ENCODE measurements at regions not wholly inside any gene's neighbourhood (a gene's known extent, or its start where the extent isn't known, plus 50 kb on each side); places are given as distances from the start of the nearest gene placed in this dataset.

DNA sequence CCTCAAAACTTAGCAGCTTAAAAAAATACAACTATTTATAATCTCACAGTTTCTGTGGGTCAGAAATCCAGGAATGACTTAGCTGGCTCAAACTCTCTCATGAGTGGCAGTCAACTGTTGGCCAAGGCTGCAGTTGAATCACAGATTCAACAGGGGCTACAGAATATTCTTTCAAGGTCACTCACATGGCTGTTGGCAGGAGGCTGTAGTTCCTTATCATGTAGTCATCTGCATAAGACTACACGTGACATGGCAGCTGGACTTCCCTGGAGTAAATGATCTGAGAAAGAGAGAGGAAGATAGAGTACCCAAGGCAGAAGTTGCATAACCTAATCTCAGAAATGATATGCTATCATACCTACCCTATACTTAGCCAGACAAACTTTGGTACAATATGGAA is 75.2 kb upstream of the TSPAN2 start:
- H3K27ac ChIP-seq (ENCODE audit: low read depth, low read length, poor library complexity, severe bottlenecking) = no peak overlapping the region
- H3K4me2 ChIP-seq (ENCODE audit: low read length) = no peak overlapping the region
- no peaks in the 10 kb centered on the region for H4K20me1 ChIP-seq (ENCODE audit: insufficient read depth, low read length)
- no peaks in the 10 kb centered on the region for H3K36me3 ChIP-seq (ENCODE audit: insufficient read depth, low read length)
- H3K79me2 ChIP-seq (ENCODE audit: insufficient read depth, low read length) = no peaks in the 10 kb centered on the region
- no peak overlapping the region for H3K4me3 ChIP-seq (ENCODE audit: low read depth, low read length, poor library complexity, severe bottlenecking)
- H3K9ac ChIP-seq (ENCODE audit: low read length) = no peak overlapping the region
- no peaks in the 10 kb centered on the region for H3K9me2 ChIP-seq (ENCODE audit: low read depth, low read length)
- no peaks in the 10 kb centered on the region for H3K4me1 ChIP-seq (ENCODE audit: insufficient read depth, low read length, severe bottlenecking)
- no peak for TF ChIP-seq EZH2 (IDR thresholded peaks at IDR 0.05; ENCODE audit: borderline replicate concordance, low read length)
- TF ChIP-seq, protein P1, sequence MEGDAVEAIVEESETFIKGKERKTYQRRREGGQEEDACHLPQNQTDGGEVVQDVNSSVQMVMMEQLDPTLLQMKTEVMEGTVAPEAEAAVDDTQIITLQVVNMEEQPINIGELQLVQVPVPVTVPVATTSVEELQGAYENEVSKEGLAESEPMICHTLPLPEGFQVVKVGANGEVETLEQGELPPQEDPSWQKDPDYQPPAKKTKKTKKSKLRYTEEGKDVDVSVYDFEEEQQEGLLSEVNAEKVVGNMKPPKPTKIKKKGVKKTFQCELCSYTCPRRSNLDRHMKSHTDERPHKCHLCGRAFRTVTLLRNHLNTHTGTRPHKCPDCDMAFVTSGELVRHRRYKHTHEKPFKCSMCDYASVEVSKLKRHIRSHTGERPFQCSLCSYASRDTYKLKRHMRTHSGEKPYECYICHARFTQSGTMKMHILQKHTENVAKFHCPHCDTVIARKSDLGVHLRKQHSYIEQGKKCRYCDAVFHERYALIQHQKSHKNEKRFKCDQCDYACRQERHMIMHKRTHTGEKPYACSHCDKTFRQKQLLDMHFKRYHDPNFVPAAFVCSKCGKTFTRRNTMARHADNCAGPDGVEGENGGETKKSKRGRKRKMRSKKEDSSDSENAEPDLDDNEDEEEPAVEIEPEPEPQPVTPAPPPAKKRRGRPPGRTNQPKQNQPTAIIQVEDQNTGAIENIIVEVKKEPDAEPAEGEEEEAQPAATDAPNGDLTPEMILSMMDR (IDR thresholded peaks at IDR 0.05; ENCODE audit: low read length) = no peak
- no peaks in the 10 kb centered on the region for H3F3A ChIP-seq (ENCODE audit: insufficient read depth, low read length)
- no peak overlapping the region for H2AFZ ChIP-seq (ENCODE audit: low read length)
- H3K27me3 ChIP-seq (ENCODE audit: insufficient read depth, low read length) = no peaks in the 10 kb centered on the region
- no peaks in the 10 kb centered on the region for H3K9me3 ChIP-seq (ENCODE audit: low read length)

DNA sequence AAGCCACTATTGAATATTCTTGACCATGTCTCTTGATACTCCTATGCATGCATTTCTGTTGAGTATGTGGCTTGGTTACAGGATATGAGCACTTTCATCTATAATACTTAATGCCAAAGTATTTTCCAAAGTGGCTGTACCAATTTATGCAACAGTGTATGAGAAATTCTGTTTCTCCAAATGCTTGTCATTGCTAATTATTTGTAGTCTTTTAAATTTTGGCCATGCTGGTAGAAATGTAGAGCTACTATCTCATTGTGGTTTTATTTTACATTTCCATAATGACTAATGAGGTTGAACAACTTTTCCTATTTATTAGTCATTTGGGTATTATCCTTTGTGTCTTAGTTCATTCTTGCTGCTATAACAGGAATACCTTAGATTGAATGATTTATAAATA is 71.4 kb upstream of the TSPAN2 start:
- Histone ChIP-seq H3K27ac (ENCODE audit: low read depth, low read length, poor library complexity, severe bottlenecking) (no peak overlapping the region), H3K4me2 (ENCODE audit: low read length) (no peak overlapping the region), H3K9ac (ENCODE audit: low read length) (no peak overlapping the region), H2AFZ (ENCODE audit: low read length) (no peak overlapping the region), H3K36me3 (ENCODE audit: insufficient read depth, low read length) (no peaks in the 10 kb centered on the region), H3K9me2 (ENCODE audit: low read depth, low read length) (no peaks in the 10 kb centered on the region), H3K27me3 (ENCODE audit: insufficient read depth, low read length) (no peaks in the 10 kb centered on the region), H3F3A (ENCODE audit: insufficient read depth, low read length) (no peaks in the 10 kb centered on the region), H3K79me2 (ENCODE audit: insufficient read depth, low read length) (no peaks in the 10 kb centered on the region), H3K9me3 (ENCODE audit: low read length) (no peaks in the 10 kb centered on the region), H4K20me1 (ENCODE audit: insufficient read depth, low read length) (no peaks in the 10 kb centered on the region), H3K4me3 (ENCODE audit: low read depth, low read length, poor library complexity, severe bottlenecking) (no peak overlapping the region), H3K4me1 (ENCODE audit: insufficient read depth, low read length, severe bottlenecking) (no peaks in the 10 kb centered on the region)
- no peak for TF ChIP-seq EZH2 (IDR thresholded peaks at IDR 0.05; ENCODE audit: borderline replicate concordance, low read length)
- TF ChIP-seq, protein P1 (IDR thresholded peaks at IDR 0.05; ENCODE audit: low read length) = no peak

DNA sequence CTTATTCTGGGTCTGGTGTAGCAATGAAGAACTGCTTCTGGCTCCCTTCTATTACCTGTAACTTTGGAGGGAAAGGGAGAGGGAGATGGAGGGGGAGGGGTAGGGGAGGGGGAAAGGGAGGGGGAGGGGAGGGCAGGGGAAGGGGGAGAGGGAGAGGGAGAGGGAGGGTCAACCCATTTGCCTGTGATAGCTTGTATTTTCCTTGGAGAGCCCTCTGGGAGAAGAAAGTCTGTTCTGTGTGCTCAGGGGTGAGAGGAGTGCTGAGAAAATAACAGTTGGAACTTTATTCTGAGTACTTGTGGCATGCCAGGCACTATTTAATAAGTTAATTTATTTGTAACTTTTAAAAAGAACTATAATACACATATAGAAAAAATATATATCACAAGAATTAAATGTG is 70.7 kb upstream of the TSPAN2 start:
- Histone ChIP-seq H3K9ac (ENCODE audit: low read length) (no peak overlapping the region), H3K9me2 (ENCODE audit: low read depth, low read length) (no peaks in the 10 kb centered on the region), H3K4me3 (ENCODE audit: low read depth, low read length, poor library complexity, severe bottlenecking) (no peak overlapping the region), H3K27ac (ENCODE audit: low read depth, low read length, poor library complexity, severe bottlenecking) (no peak overlapping the region), H3K27me3 (ENCODE audit: insufficient read depth, low read length) (no peaks in the 10 kb centered on the region), H3K9me3 (ENCODE audit: low read length) (no peaks in the 10 kb centered on the region), H3K4me1 (ENCODE audit: insufficient read depth, low read length, severe bottlenecking) (no peaks in the 10 kb centered on the region), H2AFZ (ENCODE audit: low read length) (no peak overlapping the region), H3K79me2 (ENCODE audit: insufficient read depth, low read length) (no peaks in the 10 kb centered on the region), H3K36me3 (ENCODE audit: insufficient read depth, low read length) (no peaks in the 10 kb centered on the region), H3F3A (ENCODE audit: insufficient read depth, low read length) (no peaks in the 10 kb centered on the region), H4K20me1 (ENCODE audit: insufficient read depth, low read length) (no peaks in the 10 kb centered on the region), H3K4me2 (ENCODE audit: low read length) (no peak overlapping the region)
- TF ChIP-seq, protein P1 (IDR thresholded peaks at IDR 0.05; ENCODE audit: low read length) = no peak
- TF ChIP-seq EZH2 (IDR thresholded peaks at IDR 0.05; ENCODE audit: borderline replicate concordance, low read length) = no peak
